ENCODE measurements at regions not wholly inside any gene's neighbourhood (a gene's known extent, or its start where the extent isn't known, plus 50 kb on each side); places are given as distances from the start of the nearest gene placed in this dataset.

- Mint-ChIP-seq H3K4me3 (ENCODE audit: low read depth, unreplicated experiment) (no peak overlapping the region), H3K27ac (ENCODE audit: unreplicated experiment) (no peak overlapping the region), H3K27me3 (ENCODE audit: unreplicated experiment) (peaks cover 88% of the 10 kb centered on the region), H3K4me1 (ENCODE audit: low read depth, unreplicated experiment) (no peaks in the 10 kb centered on the region), H3K9me3 (ENCODE audit: low read depth, unreplicated experiment) (peaks cover 10% of the 10 kb centered on the region), H3K36me3 (ENCODE audit: insufficient read depth, unreplicated experiment) (no peaks in the 10 kb centered on the region)
- no peak for TF ChIP-seq CTCF (IDR thresholded peaks at IDR 0.05; ENCODE audit: unreplicated experiment)
- intact Hi-C loops (cut with micrococcal nuclease; ENCODE audit: unreplicated experiment) = no loop called here
- DNase-seq = no peak
- CTCF ChIA-PET = no interaction called here
- no TSS peak for BruUV-seq (replicated peaks)
These were observed 151.4 kb downstream of the FBLN2 start for GRCh38 chr3:13700362-13700761.

GRCh38 chr3:13696699-13697098 is 147.8 kb downstream of the FBLN2 start:
- no TSS peak for BruUV-seq (replicated peaks)
- Mint-ChIP-seq H3K27me3 (ENCODE audit: unreplicated experiment) (peaks cover 88% of the 10 kb centered on the region), H3K27ac (ENCODE audit: unreplicated experiment) (no peak overlapping the region), H3K4me1 (ENCODE audit: low read depth, unreplicated experiment) (no peaks in the 10 kb centered on the region), H3K4me3 (ENCODE audit: low read depth, unreplicated experiment) (no peak overlapping the region), H3K9me3 (ENCODE audit: low read depth, unreplicated experiment) (no peaks in the 10 kb centered on the region), H3K36me3 (ENCODE audit: insufficient read depth, unreplicated experiment) (no peaks in the 10 kb centered on the region)
- intact Hi-C loops (cut with micrococcal nuclease; ENCODE audit: unreplicated experiment) = no loop called here
- DNase-seq = no peak
- no peak for TF ChIP-seq CTCF (IDR thresholded peaks at IDR 0.05; ENCODE audit: unreplicated experiment)
- CTCF ChIA-PET = no interaction called here

- no peak for TF ChIP-seq CTCF (IDR thresholded peaks at IDR 0.05; ENCODE audit: unreplicated experiment)
- intact Hi-C loops (cut with micrococcal nuclease; ENCODE audit: unreplicated experiment) = no loop called here
- Mint-ChIP-seq H3K4me1 (ENCODE audit: low read depth, unreplicated experiment) (no peaks in the 10 kb centered on the region), H3K9me3 (ENCODE audit: low read depth, unreplicated experiment) (no peaks in the 10 kb centered on the region), H3K27me3 (ENCODE audit: unreplicated experiment) (peaks cover 100% of the 10 kb centered on the region), H3K4me3 (ENCODE audit: low read depth, unreplicated experiment) (no peak overlapping the region), H3K27ac (ENCODE audit: unreplicated experiment) (no peak overlapping the region), H3K36me3 (ENCODE audit: insufficient read depth, unreplicated experiment) (no peaks in the 10 kb centered on the region)
- BruUV-seq (replicated peaks) = no TSS peak
- CTCF ChIA-PET = no interaction called here
- DNase-seq = no peak
These were observed 144.5 kb downstream of the FBLN2 start for GRCh38 chr3:13693441-13693840.

- no peak for DNase-seq
- intact Hi-C loops (cut with micrococcal nuclease; ENCODE audit: unreplicated experiment) = no loop called here
- no peak overlapping the region for H3K27ac Mint-ChIP-seq (ENCODE audit: unreplicated experiment)
- H3K9me3 Mint-ChIP-seq (ENCODE audit: low read depth, unreplicated experiment) = no peaks in the 10 kb centered on the region
- H3K4me3 Mint-ChIP-seq (ENCODE audit: low read depth, unreplicated experiment) = no peak overlapping the region
- BruUV-seq (replicated peaks) = no TSS peak
- TF ChIP-seq CTCF (IDR thresholded peaks at IDR 0.05; ENCODE audit: unreplicated experiment) = no peak
- no peaks in the 10 kb centered on the region for H3K4me1 Mint-ChIP-seq (ENCODE audit: low read depth, unreplicated experiment)
- H3K36me3 Mint-ChIP-seq (ENCODE audit: insufficient read depth, unreplicated experiment) = no peaks in the 10 kb centered on the region
- CTCF ChIA-PET = no interaction called here
- H3K27me3 Mint-ChIP-seq (ENCODE audit: unreplicated experiment) = peaks cover 92% of the 10 kb centered on the region
These were observed 141.7 kb downstream of the FBLN2 start for GRCh38 chr3:13690636-13691035.
